ENCODE measurements at regions not wholly inside any gene's neighbourhood (a gene's known extent, or its start where the extent isn't known, plus 50 kb on each side); places are given as distances from the start of the nearest gene placed in this dataset.

GRCh38 chr22:26842103-26842502 lies 184.7 kb downstream of the MIAT start:
- Histone ChIP-seq H3K9me2 (ENCODE audit: low read depth, low read length) (no peaks in the 10 kb centered on the region), H3K79me2 (ENCODE audit: insufficient read depth, low read length) (no peaks in the 10 kb centered on the region), H3K4me3 (ENCODE audit: low read depth, low read length, poor library complexity, severe bottlenecking) (no peak overlapping the region), H3K27me3 (ENCODE audit: insufficient read depth, low read length) (no peaks in the 10 kb centered on the region), H3K4me2 (ENCODE audit: low read length) (no peak overlapping the region), H3F3A (ENCODE audit: insufficient read depth, low read length) (no peaks in the 10 kb centered on the region), H3K36me3 (ENCODE audit: insufficient read depth, low read length) (no peaks in the 10 kb centered on the region), H3K9ac (ENCODE audit: low read length) (no peak overlapping the region), H2AFZ (ENCODE audit: low read length) (no peak overlapping the region), H4K20me1 (ENCODE audit: insufficient read depth, low read length) (no peaks in the 10 kb centered on the region), H3K4me1 (ENCODE audit: insufficient read depth, low read length, severe bottlenecking) (no peaks in the 10 kb centered on the region), H3K27ac (ENCODE audit: low read depth, low read length, poor library complexity, severe bottlenecking) (no peak overlapping the region), H3K9me3 (ENCODE audit: low read length) (no peaks in the 10 kb centered on the region)
- no peak for TF ChIP-seq CTCF (IDR thresholded peaks at IDR 0.05; ENCODE audit: low read length)

GRCh38 chr22:26845021-26845743 lies 187.8 kb downstream of the MIAT start:
- Histone ChIP-seq H3K79me2 (ENCODE audit: insufficient read depth, low read length) (no peaks in the 10 kb centered on the region), H3K4me1 (ENCODE audit: insufficient read depth, low read length, severe bottlenecking) (no peaks in the 10 kb centered on the region), H3K27me3 (ENCODE audit: insufficient read depth, low read length) (no peaks in the 10 kb centered on the region), H3K9ac (ENCODE audit: low read length) (no peak overlapping the region), H3K4me3 (ENCODE audit: low read depth, low read length, poor library complexity, severe bottlenecking) (no peak overlapping the region), H3F3A (ENCODE audit: insufficient read depth, low read length) (no peaks in the 10 kb centered on the region), H3K27ac (ENCODE audit: low read depth, low read length, poor library complexity, severe bottlenecking) (no peak overlapping the region), H3K4me2 (ENCODE audit: low read length) (no peak overlapping the region), H3K9me2 (ENCODE audit: low read depth, low read length) (no peaks in the 10 kb centered on the region), H2AFZ (ENCODE audit: low read length) (no peak overlapping the region), H3K9me3 (ENCODE audit: low read length) (no peaks in the 10 kb centered on the region), H4K20me1 (ENCODE audit: insufficient read depth, low read length) (no peaks in the 10 kb centered on the region), H3K36me3 (ENCODE audit: insufficient read depth, low read length) (no peaks in the 10 kb centered on the region)
- TF ChIP-seq EZH2 (IDR thresholded peaks at IDR 0.05; ENCODE audit: borderline replicate concordance, low read length): no peak
- TF ChIP-seq CTCF (IDR thresholded peaks at IDR 0.05; ENCODE audit: low read length): no peak

GRCh38 chr22:26846076-26846475 lies 188.7 kb downstream of the MIAT start:
- H3K4me1 ChIP-seq (ENCODE audit: insufficient read depth, low read length, severe bottlenecking): no peaks in the 10 kb centered on the region
- no peaks in the 10 kb centered on the region for H3K79me2 ChIP-seq (ENCODE audit: insufficient read depth, low read length)
- no peaks in the 10 kb centered on the region for H3F3A ChIP-seq (ENCODE audit: insufficient read depth, low read length)
- no peak overlapping the region for H3K4me2 ChIP-seq (ENCODE audit: low read length)
- H3K27me3 ChIP-seq (ENCODE audit: insufficient read depth, low read length): no peaks in the 10 kb centered on the region
- no peaks in the 10 kb centered on the region for H3K36me3 ChIP-seq (ENCODE audit: insufficient read depth, low read length)
- H3K27ac ChIP-seq (ENCODE audit: low read depth, low read length, poor library complexity, severe bottlenecking): no peak overlapping the region
- H2AFZ ChIP-seq (ENCODE audit: low read length): no peak overlapping the region
- no peak overlapping the region for H3K4me3 ChIP-seq (ENCODE audit: low read depth, low read length, poor library complexity, severe bottlenecking)
- H3K9ac ChIP-seq (ENCODE audit: low read length): no peak overlapping the region
- no peaks in the 10 kb centered on the region for H3K9me2 ChIP-seq (ENCODE audit: low read depth, low read length)
- H3K9me3 ChIP-seq (ENCODE audit: low read length): no peaks in the 10 kb centered on the region
- H4K20me1 ChIP-seq (ENCODE audit: insufficient read depth, low read length): no peaks in the 10 kb centered on the region
- TF ChIP-seq CTCF (IDR thresholded peaks at IDR 0.05; ENCODE audit: low read length) (no peak), EZH2 (IDR thresholded peaks at IDR 0.05; ENCODE audit: borderline replicate concordance, low read length) (no peak)

Measured in OCI-LY1 (cell line).